DMS79 treated with DMSO at 0.1 percent for 48 hours (cell line): ENCODE measurements at regions not wholly inside any gene's neighbourhood (a gene's known extent, or its start where the extent isn't known, plus 50 kb on each side); places are given as distances from the start of the nearest gene placed in this dataset.

ENCODE experiments used
- DNase-seq: peaks from one replicate; lab custom pipeline; 2025; lab: John Stamatoyannopoulos, UW

- no peak for DNase-seq
Observed at GRCh38 chr7:95662987-95663386, 66.7 kb upstream of the PDK4 start.

- no peak for DNase-seq
Observed at GRCh38 chr7:95660023-95660434, 63.7 kb upstream of the PDK4 start.

DNA sequence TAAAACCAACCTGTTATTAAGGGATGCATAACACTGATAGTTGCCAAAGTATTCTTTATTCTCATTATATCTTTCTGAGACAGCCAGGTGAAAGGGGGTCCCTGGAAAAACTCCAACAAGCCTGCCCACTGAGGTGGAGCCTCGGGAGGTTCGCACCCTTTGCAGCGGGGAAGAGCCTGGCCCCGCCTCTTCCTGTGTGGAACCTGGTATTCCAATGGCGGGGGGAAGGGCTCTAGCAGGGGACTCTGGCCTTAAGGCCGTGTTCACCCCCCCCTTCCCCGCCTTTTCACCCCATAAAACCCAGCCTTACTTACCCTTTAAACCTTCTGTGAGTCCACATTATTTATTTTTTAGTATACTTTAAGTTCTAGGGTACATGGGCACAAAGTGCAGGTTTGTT is 62.4 kb upstream of the PDK4 start:
- DNase-seq, result no peak

GRCh38 chr7:95649546-95649945 is 53.2 kb upstream of the PDK4 start:
- DNase-seq, result no peak

DNA sequence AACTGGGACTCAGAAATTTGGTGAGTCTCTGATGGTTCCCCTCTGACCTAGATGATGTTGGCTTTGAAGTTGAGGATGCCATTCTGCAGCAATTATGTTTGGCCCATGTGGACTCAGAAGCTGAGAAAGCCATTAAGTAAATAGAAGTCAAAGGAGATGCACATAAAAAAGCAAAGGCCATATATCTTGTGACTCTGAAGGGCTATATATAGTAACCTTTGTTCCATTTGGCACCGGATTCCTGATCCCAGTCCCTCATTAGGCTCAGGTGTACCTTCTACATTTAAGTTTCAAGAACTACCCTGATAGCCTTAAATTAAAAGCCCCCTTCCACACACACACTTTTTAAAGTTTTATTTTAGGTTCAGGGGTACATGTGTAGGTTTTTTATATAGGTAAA is 50.0 kb upstream of the PDK4 start:
- no peak for DNase-seq
